ENCODE measurements at regions not wholly inside any gene's neighbourhood (a gene's known extent, or its start where the extent isn't known, plus 50 kb on each side); places are given as distances from the start of the nearest gene placed in this dataset.

DNA sequence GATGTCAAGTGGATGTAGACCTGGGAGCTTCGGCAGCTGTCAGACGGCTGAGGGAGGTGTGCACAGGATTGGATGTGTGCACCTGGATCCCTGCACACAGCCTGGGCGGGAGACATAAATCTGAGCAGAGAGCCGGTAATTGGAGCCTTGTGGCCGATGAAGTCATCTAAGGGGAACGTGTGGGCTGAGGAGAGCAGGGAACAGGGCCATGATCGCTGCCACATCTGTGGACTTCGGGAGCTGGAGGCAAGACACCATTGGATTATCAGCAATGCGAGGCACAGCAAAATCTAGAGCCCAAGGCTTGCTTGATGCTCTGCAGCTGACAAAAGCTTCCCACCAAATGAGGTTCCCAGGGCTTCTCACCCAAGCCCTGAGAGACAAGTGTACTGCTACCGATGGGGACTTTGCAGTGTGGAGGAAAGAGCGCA lies 147.7 kb downstream of the PTPN20 start:
- no peak overlapping the region for H3K4me3 ChIP-seq (ENCODE audit: low read depth, low read length)

GRCh38 chr10:47059606-47060311 lies 148.5 kb downstream of the PTPN20 start:
- TF ChIP-seq, protein P1, sequence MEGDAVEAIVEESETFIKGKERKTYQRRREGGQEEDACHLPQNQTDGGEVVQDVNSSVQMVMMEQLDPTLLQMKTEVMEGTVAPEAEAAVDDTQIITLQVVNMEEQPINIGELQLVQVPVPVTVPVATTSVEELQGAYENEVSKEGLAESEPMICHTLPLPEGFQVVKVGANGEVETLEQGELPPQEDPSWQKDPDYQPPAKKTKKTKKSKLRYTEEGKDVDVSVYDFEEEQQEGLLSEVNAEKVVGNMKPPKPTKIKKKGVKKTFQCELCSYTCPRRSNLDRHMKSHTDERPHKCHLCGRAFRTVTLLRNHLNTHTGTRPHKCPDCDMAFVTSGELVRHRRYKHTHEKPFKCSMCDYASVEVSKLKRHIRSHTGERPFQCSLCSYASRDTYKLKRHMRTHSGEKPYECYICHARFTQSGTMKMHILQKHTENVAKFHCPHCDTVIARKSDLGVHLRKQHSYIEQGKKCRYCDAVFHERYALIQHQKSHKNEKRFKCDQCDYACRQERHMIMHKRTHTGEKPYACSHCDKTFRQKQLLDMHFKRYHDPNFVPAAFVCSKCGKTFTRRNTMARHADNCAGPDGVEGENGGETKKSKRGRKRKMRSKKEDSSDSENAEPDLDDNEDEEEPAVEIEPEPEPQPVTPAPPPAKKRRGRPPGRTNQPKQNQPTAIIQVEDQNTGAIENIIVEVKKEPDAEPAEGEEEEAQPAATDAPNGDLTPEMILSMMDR (IDR thresholded peaks at IDR 0.05; ENCODE audit: borderline replicate concordance, insufficient read depth, low read depth, low read length) = no peak
- H3K4me3 ChIP-seq (ENCODE audit: low read depth, low read length) = no peak overlapping the region

More for the DNA sequence above, 147.7 kb downstream of the PTPN20 start:
- TF ChIP-seq, protein P1 (IDR thresholded peaks at IDR 0.05; ENCODE audit: borderline replicate concordance, insufficient read depth, low read depth, low read length) = no peak

GRCh38 chr10:47060356-47060755 lies 149.1 kb downstream of the PTPN20 start:
- TF ChIP-seq, protein P1 (IDR thresholded peaks at IDR 0.05; ENCODE audit: borderline replicate concordance, insufficient read depth, low read depth, low read length) = no peak
- H3K4me3 ChIP-seq (ENCODE audit: low read depth, low read length) = no peak overlapping the region

GRCh38 chr10:47060993-47061500 lies 149.8 kb downstream of the PTPN20 start:
- H3K4me3 ChIP-seq (ENCODE audit: low read depth, low read length) = no peak overlapping the region
- TF ChIP-seq, protein P1 (IDR thresholded peaks at IDR 0.05; ENCODE audit: borderline replicate concordance, insufficient read depth, low read depth, low read length) = no peak

DNA sequence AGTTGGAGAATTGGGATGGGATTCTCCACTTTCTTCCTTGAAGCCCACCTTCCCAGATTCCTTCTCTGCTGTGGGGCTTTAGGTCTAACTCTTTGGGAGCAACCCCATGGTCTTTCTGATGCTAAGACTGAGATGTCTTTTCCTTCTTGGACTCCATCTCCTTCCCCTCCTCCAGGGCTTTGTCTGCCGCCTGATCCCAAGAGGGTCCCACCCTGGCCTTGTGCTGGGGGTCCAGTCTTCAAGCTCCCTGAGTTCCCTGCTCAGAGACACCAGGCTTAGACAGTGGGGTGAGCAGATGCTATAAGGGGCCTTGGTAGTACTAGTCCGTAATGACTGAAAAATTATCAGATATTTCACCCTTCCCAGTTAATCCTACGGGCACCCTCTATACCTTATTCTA lies 150.5 kb downstream of the PTPN20 start:
- no peak overlapping the region for H3K4me3 ChIP-seq (ENCODE audit: low read depth, low read length)
- TF ChIP-seq, protein P1 (IDR thresholded peaks at IDR 0.05; ENCODE audit: borderline replicate concordance, insufficient read depth, low read depth, low read length) = no peak

- H3K4me3 ChIP-seq (ENCODE audit: low read depth, low read length) = no peak overlapping the region
- TF ChIP-seq, protein P1 (IDR thresholded peaks at IDR 0.05; ENCODE audit: borderline replicate concordance, insufficient read depth, low read depth, low read length) = no peak
Measured at GRCh38 chr10:47062441-47063200, 151.4 kb downstream of the PTPN20 start.
